ENCODE measurements at regions not wholly inside any gene's neighbourhood (a gene's known extent, or its start where the extent isn't known, plus 50 kb on each side); places are given as distances from the start of the nearest gene placed in this dataset.

DNA sequence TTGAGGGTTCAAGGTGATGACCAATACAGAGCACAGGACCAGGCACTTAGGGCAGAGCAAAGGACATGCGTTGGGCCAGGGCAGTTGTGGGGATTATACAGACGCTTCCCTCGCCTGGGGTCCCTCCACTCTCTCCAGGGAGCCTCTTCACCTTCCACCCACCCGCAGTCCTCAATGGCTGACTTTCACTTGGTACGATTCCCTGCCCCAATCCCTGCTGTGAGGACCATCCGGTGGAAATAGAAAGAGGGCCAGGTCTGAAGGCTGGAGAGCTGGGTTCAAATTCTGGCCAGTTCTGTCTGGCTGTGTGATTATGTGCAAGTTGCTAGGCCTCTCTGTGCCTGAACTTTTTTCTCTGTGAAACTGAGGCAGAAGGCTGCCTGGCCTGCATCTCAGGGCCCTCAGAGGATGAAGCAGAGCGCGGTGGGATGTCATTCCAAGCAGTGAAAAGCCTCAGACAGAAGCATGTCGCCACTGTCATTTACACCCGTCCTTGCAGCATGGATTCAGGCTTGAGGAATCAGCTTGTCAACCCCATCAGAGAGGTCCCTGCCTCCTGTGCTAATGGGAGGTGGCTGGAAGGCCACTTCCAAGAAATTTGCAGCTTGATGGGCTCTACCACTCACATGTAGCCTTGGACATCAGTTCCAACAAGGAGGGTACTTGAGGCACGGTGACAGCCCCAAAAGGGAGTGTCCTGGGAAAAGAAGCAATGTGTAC is 206.6 kb upstream of the IER5L start:
- TF ChIP-seq POLR2A (IDR thresholded peaks at IDR 0.05; ENCODE audit: low read length), result no peak
- no peak for TF ChIP-seq GATA1 (IDR thresholded peaks at IDR 0.05; ENCODE audit: low read depth, low read length)

All from erythroblast (primary cell).